Brain microvascular endothelial cell (primary cell): ENCODE measurements at regions not wholly inside any gene's neighbourhood (a gene's known extent, or its start where the extent isn't known, plus 50 kb on each side); places are given as distances from the start of the nearest gene placed in this dataset.
"Not testable (repeated sequence)": the region's sequence is repeated elsewhere in the genome, so short reads cannot be mapped to it uniquely, and the experiment has no call there.

Experiments
- DNase-seq: peaks from one replicate; pipeline ENCODE4 v3.0.0-alpha.2; 2020
- H3K27ac ChIP-seq: fragments of 250-450 bp; sonication (Bioruptor Pico); 2 replicates; pipeline ENCODE4 v1.5.1; 2020; ENCODE audit warnings: mild to moderate bottlenecking, moderate library complexity
- H3K27me3 ChIP-seq: fragments of 250-450 bp; sonication (Bioruptor Pico); replicated peaks from 2 replicates; pipeline ENCODE4 v1.5.1; 2020; ENCODE audit warnings: mild to moderate bottlenecking
- H3K36me3 ChIP-seq: fragments of 250-450 bp; sonication (Bioruptor Pico); replicated peaks from 2 replicates; pipeline ENCODE4 v1.5.1; 2020; ENCODE audit warnings: mild to moderate bottlenecking
- H3K4me3 ChIP-seq: 2 replicates; pipeline ENCODE4 v1.5.1; 2011; ENCODE audit warnings: low read depth, mild to moderate bottlenecking, control low read depth, low read length, moderate library complexity
- in situ Hi-C: cut with HindIII; loops from 2 replicates; pipeline ENCODE4 v1.10.0; 2017; ENCODE audit warnings: low sequenced_read_pairs, low pct_ligation_motif_present
- TF ChIP-seq, protein P1 (sequence below): IDR thresholded peaks from 2 replicates; pipeline ENCODE4 v1.5.1; 2011; ENCODE audit warnings: low read depth, mild to moderate bottlenecking, moderate library complexity, low read length, control low read depth, inconsistent platforms; ENCODE audit errors: missing control alignments

DNA sequence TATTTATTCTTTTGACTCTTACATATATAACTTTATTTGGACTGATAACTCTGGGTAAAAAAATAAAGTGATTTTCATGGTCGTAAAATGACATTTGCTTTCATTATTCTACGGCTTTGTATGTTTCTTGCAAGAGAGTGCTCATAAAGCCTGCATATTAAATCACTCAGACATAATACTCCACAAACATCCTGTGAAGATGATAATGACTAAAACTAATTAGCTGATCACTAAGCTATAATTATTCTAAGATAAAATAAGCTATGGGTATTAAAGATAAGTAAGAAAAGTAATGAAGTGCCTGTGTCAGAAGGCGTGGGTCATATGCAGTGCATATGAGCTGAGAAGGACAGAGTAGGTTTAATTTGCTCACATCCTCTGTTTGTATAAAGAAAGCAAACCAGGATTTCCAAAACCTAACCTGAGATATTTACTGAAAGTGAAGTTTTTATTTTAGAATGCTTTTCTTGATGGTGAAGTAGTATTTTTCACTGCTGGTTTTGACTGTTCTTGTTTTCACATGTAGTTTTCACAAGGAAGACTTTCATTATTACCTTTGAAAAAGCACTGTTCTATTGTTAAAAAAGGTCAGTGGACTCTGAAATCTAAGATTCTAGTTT lies 278.8 kb downstream of the AMY1C start:
- Histone ChIP-seq H3K27me3 (no peaks in the 10 kb centered on the region), H3K4me3 (no peak overlapping the region), H3K27ac (no peak overlapping the region), H3K36me3 (no peaks in the 10 kb centered on the region)
- no peak for DNase-seq
- TF ChIP-seq, protein P1, sequence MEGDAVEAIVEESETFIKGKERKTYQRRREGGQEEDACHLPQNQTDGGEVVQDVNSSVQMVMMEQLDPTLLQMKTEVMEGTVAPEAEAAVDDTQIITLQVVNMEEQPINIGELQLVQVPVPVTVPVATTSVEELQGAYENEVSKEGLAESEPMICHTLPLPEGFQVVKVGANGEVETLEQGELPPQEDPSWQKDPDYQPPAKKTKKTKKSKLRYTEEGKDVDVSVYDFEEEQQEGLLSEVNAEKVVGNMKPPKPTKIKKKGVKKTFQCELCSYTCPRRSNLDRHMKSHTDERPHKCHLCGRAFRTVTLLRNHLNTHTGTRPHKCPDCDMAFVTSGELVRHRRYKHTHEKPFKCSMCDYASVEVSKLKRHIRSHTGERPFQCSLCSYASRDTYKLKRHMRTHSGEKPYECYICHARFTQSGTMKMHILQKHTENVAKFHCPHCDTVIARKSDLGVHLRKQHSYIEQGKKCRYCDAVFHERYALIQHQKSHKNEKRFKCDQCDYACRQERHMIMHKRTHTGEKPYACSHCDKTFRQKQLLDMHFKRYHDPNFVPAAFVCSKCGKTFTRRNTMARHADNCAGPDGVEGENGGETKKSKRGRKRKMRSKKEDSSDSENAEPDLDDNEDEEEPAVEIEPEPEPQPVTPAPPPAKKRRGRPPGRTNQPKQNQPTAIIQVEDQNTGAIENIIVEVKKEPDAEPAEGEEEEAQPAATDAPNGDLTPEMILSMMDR: no peak
- in situ Hi-C loops: no loop called here

DNA sequence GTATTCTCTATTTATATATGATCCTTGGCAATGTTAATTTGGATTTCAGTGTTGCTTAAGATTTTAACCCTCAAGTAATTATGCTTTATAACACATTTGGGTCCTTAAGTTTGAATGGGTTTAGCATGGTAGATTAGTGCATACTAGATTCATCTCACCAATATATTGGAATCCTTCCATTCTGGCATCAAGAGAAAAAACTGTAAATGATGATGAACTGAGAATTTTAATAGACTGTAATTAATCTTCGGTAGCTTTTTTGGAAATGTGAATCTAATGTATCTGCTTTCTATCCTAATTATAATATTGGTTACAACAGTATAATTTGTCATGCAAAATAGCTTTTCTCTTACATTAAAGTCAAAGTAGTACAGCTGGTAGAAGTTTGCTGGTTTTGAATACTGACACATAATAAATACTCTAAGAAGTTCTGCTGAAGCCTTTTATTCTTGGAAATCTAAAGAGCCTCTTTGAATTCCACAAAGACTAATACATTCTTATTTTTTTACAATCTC lies 279.8 kb downstream of the AMY1C start:
- TF ChIP-seq, protein P1: no peak
- no peaks in the 10 kb centered on the region for H3K36me3 ChIP-seq
- no peak overlapping the region for H3K4me3 ChIP-seq
- no peak overlapping the region for H3K27ac ChIP-seq
- no peaks in the 10 kb centered on the region for H3K27me3 ChIP-seq
- no peak for DNase-seq
- in situ Hi-C loops: no loop called here

DNA sequence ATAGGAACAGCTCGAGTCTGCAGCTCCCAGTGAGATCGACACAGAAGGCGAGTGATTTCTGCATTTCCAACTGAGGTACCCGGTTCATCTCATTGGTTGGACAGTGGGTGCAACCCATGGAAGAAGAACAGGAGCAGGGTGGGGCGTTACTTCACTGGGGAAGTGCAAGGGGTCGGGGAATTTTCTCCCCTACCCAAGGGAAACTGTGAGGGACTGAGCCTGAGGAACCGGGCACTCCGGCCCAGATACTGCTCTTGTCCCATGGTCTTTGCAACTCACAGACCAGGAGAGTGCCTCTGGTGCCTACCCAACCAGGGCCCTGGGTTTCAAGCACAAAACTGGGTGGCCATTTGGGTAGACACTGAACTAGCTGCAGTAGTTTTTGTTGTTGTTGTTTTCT lies 307.1 kb downstream of the AMY1C start:
- no peaks in the 10 kb centered on the region for H3K36me3 ChIP-seq
- in situ Hi-C loops: no loop called here
- TF ChIP-seq, protein P1: no peak
- DNase-seq: no peak
- H3K27ac ChIP-seq: no peak overlapping the region
- no peak overlapping the region for H3K4me3 ChIP-seq
- no peaks in the 10 kb centered on the region for H3K27me3 ChIP-seq

DNA sequence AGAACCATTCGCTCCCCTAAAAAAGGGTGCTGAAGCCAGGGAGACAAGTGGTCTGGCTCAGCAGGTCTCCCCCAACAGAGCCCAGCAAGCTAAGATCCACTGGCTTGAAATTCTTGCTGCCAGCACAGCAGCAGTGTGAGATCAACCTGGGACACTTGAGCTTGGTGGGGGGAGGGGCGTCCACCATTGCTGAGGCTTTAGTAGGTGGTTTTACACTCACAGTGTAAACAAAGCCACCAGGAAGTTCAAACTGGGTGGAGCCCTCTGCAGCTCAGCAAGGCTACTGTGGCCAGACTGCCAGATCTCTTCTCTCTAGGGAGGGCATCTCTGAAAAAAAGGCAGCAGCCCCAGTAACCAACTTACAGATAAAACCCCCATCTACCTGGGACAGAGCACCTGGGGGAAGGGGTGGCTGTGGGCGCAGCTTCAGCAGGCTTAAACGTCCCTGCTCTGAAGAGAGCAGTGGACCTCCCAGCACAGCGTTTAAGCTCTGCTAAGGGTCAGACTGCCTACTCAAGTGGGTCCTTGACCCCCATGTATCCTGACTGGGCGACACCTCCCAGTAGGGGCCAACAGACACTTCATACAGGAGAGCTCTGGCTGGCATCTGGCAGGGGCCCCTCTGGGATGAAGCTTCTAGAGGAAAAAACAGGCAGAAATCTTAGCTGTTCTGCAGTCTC lies 307.7 kb downstream of the AMY1C start:
- H3K4me3 ChIP-seq, DNase-seq, H3K27me3 ChIP-seq, H3K36me3 ChIP-seq, H3K27ac ChIP-seq, in situ Hi-C loops: not testable (repeated sequence)

DNA sequence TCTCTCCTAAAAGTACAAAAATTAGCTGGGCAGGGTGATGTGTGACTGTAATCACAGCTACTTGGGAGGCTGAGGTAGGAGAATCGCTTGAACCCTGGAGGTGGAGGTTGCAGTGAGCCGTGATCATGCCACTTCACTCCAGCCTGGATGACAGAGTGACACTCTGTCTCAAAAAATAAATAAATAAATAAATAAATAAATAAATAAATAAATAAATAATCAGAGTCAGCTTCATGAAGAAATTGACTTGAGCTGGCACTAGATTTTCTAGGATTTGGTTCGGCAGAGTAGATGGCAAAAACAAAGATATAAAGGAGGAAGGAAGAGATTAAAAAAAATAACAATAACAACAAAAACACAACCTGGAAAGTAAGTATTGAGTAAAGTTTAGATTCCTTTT lies 311.9 kb downstream of the AMY1C start:
- H3K36me3 ChIP-seq, H3K27me3 ChIP-seq, H3K4me3 ChIP-seq, in situ Hi-C loops, DNase-seq, H3K27ac ChIP-seq: not testable (repeated sequence)

DNA sequence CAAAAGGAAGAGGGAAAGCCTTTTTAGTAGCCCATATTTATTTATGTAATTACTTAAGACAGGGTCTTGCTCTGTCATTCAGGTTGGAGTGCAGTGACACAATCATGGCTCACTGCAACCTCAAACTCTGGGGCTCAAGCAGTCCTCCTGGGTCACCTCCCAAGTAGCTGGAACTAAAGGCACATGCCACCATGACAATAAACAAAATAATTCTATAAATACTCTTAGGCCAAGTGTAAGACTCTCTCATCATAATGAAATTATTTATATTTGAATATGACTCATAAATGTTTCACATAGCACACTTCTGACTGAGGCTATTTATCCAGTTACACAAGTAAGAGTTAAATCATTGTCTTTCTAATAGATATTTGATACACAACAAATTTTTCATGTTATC lies 314.7 kb downstream of the AMY1C start:
- in situ Hi-C loops: no loop called here
- TF ChIP-seq, protein P1: no peak
- DNase-seq: no peak
- no peaks in the 10 kb centered on the region for H3K27me3 ChIP-seq
- H3K27ac ChIP-seq: no peak overlapping the region
- H3K36me3 ChIP-seq: no peaks in the 10 kb centered on the region
- H3K4me3 ChIP-seq: no peak overlapping the region
